Fibroblast of pulmonary artery (primary cell): ENCODE measurements at regions not wholly inside any gene's neighbourhood (a gene's known extent, or its start where the extent isn't known, plus 50 kb on each side); places are given as distances from the start of the nearest gene placed in this dataset.

Experiments used
- DNase-seq: peaks from one replicate; pipeline ENCODE4 v3.0.0-alpha.2; 2010; ENCODE audit warnings: low read depth
- H3K4me3 ChIP-seq: replicated peaks from 2 replicates; pipeline ENCODE4 v1.5.1; 2011; ENCODE audit warnings: low read depth, mild to moderate bottlenecking, control low read depth, low read length, moderate library complexity
- TF ChIP-seq, protein P1 (sequence below): IDR thresholded peaks from 2 replicates; pipeline ENCODE4 v1.5.1; 2011; ENCODE audit warnings: mild to moderate bottlenecking, control low read depth, low read length, inconsistent platforms; ENCODE audit errors: missing control alignments

- TF ChIP-seq, protein P1, sequence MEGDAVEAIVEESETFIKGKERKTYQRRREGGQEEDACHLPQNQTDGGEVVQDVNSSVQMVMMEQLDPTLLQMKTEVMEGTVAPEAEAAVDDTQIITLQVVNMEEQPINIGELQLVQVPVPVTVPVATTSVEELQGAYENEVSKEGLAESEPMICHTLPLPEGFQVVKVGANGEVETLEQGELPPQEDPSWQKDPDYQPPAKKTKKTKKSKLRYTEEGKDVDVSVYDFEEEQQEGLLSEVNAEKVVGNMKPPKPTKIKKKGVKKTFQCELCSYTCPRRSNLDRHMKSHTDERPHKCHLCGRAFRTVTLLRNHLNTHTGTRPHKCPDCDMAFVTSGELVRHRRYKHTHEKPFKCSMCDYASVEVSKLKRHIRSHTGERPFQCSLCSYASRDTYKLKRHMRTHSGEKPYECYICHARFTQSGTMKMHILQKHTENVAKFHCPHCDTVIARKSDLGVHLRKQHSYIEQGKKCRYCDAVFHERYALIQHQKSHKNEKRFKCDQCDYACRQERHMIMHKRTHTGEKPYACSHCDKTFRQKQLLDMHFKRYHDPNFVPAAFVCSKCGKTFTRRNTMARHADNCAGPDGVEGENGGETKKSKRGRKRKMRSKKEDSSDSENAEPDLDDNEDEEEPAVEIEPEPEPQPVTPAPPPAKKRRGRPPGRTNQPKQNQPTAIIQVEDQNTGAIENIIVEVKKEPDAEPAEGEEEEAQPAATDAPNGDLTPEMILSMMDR = no peak
- no peak for DNase-seq
- no peak overlapping the region for H3K4me3 ChIP-seq
These were observed 101.2 kb upstream of the TIAM2 start for GRCh38 chr6:154893917-154894316.

DNA sequence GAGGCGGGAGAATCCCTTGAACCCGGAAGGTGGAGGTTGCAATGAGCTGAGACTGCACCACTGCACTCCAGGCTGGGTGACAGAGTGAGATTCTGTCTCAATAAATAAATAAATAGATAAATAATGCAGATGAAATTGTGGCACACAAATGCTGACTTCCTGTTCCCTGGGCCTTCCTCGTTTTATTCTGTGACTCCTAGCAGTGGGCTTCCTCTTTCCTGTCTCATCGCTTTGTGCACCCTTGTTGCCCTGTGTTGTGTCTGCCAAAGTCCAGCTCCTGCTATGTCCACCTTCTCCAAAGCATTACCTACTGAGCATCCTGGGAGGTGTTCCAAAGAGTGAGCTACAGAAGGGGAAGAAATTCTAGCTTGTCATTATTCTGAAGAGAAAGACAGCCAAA, 100.2 kb upstream of the TIAM2 start:
- no peak overlapping the region for H3K4me3 ChIP-seq
- TF ChIP-seq, protein P1 = no peak
- DNase-seq = no peak

DNA sequence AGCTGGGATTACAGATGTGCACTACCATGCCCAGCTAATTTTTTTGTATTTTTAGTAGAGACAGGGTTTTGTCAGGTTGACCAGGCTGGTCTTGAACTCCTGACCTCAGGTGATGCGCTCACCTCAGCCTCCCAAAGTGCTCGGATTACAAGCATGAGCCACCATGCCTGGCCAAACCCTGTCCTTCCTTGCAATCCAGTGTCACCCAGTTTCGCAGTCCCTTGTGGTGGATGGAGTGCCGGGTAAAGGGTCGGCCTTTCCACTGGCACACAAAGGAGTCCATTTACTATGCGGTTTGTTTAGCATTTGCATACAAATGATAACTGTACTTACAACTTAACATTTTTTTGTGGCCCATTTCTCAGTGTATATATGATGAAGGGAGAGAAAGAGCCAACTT, 99.3 kb upstream of the TIAM2 start:
- TF ChIP-seq, protein P1 = no peak
- no peak overlapping the region for H3K4me3 ChIP-seq
- no peak for DNase-seq

DNA sequence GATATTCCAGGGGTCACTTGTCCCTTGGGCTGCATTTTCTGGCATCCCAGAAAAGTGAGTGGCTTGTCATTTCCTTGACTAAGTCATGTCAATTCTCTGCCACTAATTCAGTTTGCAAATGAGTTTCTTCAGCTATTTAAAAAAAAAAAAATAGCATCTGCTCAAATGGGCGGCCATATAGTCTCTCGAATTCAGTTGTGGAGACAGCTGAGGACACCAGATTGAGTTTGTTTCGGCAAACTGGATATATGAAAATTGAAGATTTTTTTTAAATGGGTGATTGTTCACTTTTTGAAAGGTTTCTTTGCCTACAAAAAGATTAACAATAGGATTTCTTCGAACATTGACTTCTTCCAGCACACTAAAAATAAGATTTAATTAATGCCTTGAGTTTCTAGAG, 96.3 kb upstream of the TIAM2 start:
- DNase-seq = no peak
- no peak overlapping the region for H3K4me3 ChIP-seq
- TF ChIP-seq, protein P1 = no peak

GRCh38 chr6:154899824-154900463, 95.2 kb upstream of the TIAM2 start:
- TF ChIP-seq, protein P1 = no peak
- DNase-seq = no peak
- H3K4me3 ChIP-seq = no peak overlapping the region

DNA sequence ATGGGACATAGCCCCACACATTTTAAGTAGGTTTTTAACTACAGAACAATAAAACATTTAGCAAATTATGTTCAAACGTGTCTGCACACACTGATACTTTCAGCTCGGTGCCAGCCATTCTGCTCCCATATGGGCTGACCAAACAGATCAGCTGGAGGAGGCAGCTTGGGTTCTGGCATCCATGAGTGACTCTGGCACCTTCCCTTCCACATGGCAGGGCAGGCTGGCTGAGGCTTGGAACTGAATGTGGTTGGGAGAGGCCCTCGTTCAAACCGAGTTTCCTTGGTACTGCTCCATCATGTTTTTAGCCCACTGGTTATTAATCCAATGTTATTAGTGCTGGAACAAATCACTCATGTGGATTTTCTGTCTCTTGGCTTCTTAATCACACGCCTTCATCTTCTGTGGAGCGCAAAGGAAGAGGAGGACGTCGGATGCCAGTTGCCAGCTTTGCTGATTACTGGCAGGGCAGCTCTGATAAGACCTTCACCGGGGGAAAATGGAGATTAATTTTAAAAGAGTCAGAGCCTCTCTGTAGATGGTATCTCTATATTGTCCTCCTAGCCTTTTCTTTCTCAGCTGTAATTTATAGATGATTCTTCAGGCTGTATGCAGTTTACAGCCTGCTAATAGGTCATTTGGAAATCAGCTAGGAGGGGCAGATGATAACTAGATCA, 93.1 kb upstream of the TIAM2 start:
- TF ChIP-seq, protein P1 = no peak
- no peak for DNase-seq
- H3K4me3 ChIP-seq = no peak overlapping the region

- TF ChIP-seq, protein P1 = no peak
- H3K4me3 ChIP-seq = no peak overlapping the region
- peak; percentile 30 for DNase-seq
These were observed 87.8 kb upstream of the TIAM2 start for GRCh38 chr6:154907291-154907690.
